ENCODE measurements at regions not wholly inside any gene's neighbourhood (a gene's known extent, or its start where the extent isn't known, plus 50 kb on each side); places are given as distances from the start of the nearest gene placed in this dataset.

GRCh38 chr20:11724097-11724496, 193.6 kb upstream of the BTBD3 start:
- TF ChIP-seq SIN3A (conservative IDR thresholded peaks at IDR 0.05 in 1 of 2, IDR thresholded peaks at IDR 0.05 in 1 of 2; ENCODE audit: low read depth in 1 of 2, low read length in 2 of 2) (no peak), HDAC2 (IDR thresholded peaks at IDR 0.05; ENCODE audit: borderline replicate concordance in 1 of 2, low read depth in 2 of 2, low read length in 2 of 2) (no peak), SUZ12 (IDR thresholded peaks at IDR 0.05; ENCODE audit: low read length) (no peak), TBP (IDR thresholded peaks at IDR 0.05; ENCODE audit: low read depth, low read length) (no peak), SAP30 (IDR thresholded peaks at IDR 0.05; ENCODE audit: insufficient read depth, insufficient replicate concordance, low read length) (no peak), HDAC6 (IDR thresholded peaks at IDR 0.05; ENCODE audit: low read depth, low read length) (no peak), KDM4A (IDR thresholded peaks at IDR 0.05; ENCODE audit: low read depth, low read length, severe bottlenecking) (no peak), SP2 (IDR thresholded peaks at IDR 0.05; ENCODE audit: low read length) (no peak), NRF1 (IDR thresholded peaks at IDR 0.05; ENCODE audit: low read depth, low read length) (no peak), YY1 (IDR thresholded peaks at IDR 0.05; ENCODE audit: low read depth, low read length) (no peak)
- no peak overlapping the region for H4K91ac ChIP-seq (replicated peaks; ENCODE audit: insufficient read length, low read length)
- ChIA-PET CTCF (ENCODE audit: partially characterized antibody) (interaction anchor here (1.1 kb wide), 1 partner anchor 75 kb away, joined by 3 read pairs; no protein-coding TSS in a partner anchor), POLR2A (ENCODE audit: partially characterized antibody) (no interaction called here)
- H3K27me3 ChIP-seq (replicated peaks in 1 of 4; ENCODE audit: control insufficient read depth in 3 of 4, extremely low read depth in 1 of 4, insufficient read depth in 3 of 4, low read length in 3 of 4): no peaks in the 10 kb centered on the region
- no peak overlapping the region for H3K4me3 ChIP-seq (ENCODE audit: extremely low read depth in 1 of 4, insufficient read depth in 2 of 4, low read depth in 3 of 4, low read length in 4 of 4)
- no peak overlapping the region for H2AFZ ChIP-seq (ENCODE audit: low read length)
- H3K23ac ChIP-seq (ENCODE audit: insufficient read length): no peak overlapping the region
- no peaks in the 10 kb centered on the region for H3K79me2 ChIP-seq (ENCODE audit: control insufficient read depth in 1 of 2, insufficient read depth in 2 of 2, low read length in 2 of 2)
- H4K8ac ChIP-seq (ENCODE audit: extremely low read depth, insufficient read depth, low read length): no peak overlapping the region
- no peaks in the 10 kb centered on the region for H4K20me1 ChIP-seq (replicated peaks in 1 of 2; ENCODE audit: control insufficient read depth in 1 of 2, insufficient read depth in 2 of 2, low read length in 2 of 2)
- no peaks in the 10 kb centered on the region for H3K79me1 ChIP-seq (ENCODE audit: low read depth, low read length)
- H4K5ac ChIP-seq (ENCODE audit: insufficient read length, low read depth, low read length): no peak overlapping the region
- H3K23me2 ChIP-seq (ENCODE audit: low read depth, low read length): no peaks in the 10 kb centered on the region
- H2BK12ac ChIP-seq (ENCODE audit: low read depth, low read length): no peak overlapping the region
- no peaks in the 10 kb centered on the region for H3K36me3 ChIP-seq (ENCODE audit: control insufficient read depth in 2 of 4, insufficient read depth in 4 of 4, low read length in 3 of 4)
- no peak overlapping the region for H3K14ac ChIP-seq (ENCODE audit: insufficient read length)
- no peak overlapping the region for H3K4me2 ChIP-seq (ENCODE audit: insufficient read depth in 1 of 2, low read depth in 2 of 2, low read length in 2 of 2)
- DNase-seq (ENCODE audit: low read depth in 1 of 2, low spot score in 2 of 2) (no peak), FAIRE-seq (no peak)
- H2AK5ac ChIP-seq (ENCODE audit: low read depth, low read length): no peak overlapping the region
- H2BK120ac ChIP-seq (replicated peaks; ENCODE audit: low read depth, low read length): no peak overlapping the region
- no peak overlapping the region for H3K4ac ChIP-seq (replicated peaks; ENCODE audit: insufficient read length, low read depth, low read length)
- H3K9ac ChIP-seq (replicated peaks in 1 of 4; ENCODE audit: extremely low read depth in 1 of 4, low read depth in 3 of 4, low read length in 3 of 4): no peak overlapping the region
- H2BK20ac ChIP-seq (ENCODE audit: low read length): no peak overlapping the region
- H3K4me1 ChIP-seq (replicated peaks in 1 of 4; ENCODE audit: control insufficient read depth in 3 of 4, insufficient read depth in 4 of 4, low read length in 3 of 4): peaks cover 0 to under 1% (median 0%) of the 10 kb centered on the region in 4 experiments; a peak in 1 of 7 replicates
- no peak overlapping the region for H2BK5ac ChIP-seq (ENCODE audit: low read depth, low read length)
- no peak overlapping the region for H3K27ac ChIP-seq (ENCODE audit: low read depth, low read length)
- no peak overlapping the region for H2BK15ac ChIP-seq (ENCODE audit: low read length)
- H3K18ac ChIP-seq (ENCODE audit: extremely low read depth, low read length): no peak overlapping the region
- no peaks in the 10 kb centered on the region for H3K9me3 ChIP-seq (ENCODE audit: insufficient read depth in 2 of 2, low read depth in 1 of 2, low read length in 1 of 2)
- no peak overlapping the region for H3K56ac ChIP-seq (replicated peaks; ENCODE audit: insufficient read length, low read depth, low read length)
- WGBS, 2 experiments (ENCODE audit: extremely low coverage in 1 of 2, insufficient coverage in 1 of 2, insufficient read length in 1 of 2, insufficient replicate concordance in 2 of 2, low coverage in 1 of 2, low lambda C conversion rate in 2 of 2, missing lambda C conversion rate in 1 of 2): 87% methylated on average over 3 of the region's 3 CpGs; no CpG with 5 or more reads in 1 of the 2 experiments

Measured in H1 (cell line).